Liver (tissue), 9 donors: ENCODE measurements at regions not wholly inside any gene's neighbourhood (a gene's known extent, or its start where the extent isn't known, plus 50 kb on each side); places are given as distances from the start of the nearest gene placed in this dataset. TPM values are rescaled to one million over a fixed set of nuclear protein-coding genes. Genes with fewer than 3 reads are reported as not detected.

Experiments
- DNase-seq: peaks from one replicate; pipeline ENCODE4 v3.0.0-alpha.2; 2017; ENCODE audit warnings: low spot score
- H3K27ac ChIP-seq, 2 donors: one replicate each; pipeline ENCODE4 v1.7.0; 2013; ENCODE audit warnings: inconsistent platforms in 2 of 2, low read length in 2 of 2, control low read depth in 1 of 2, low read depth in 1 of 2, mild to moderate bottlenecking in 1 of 2
- H3K27me3 ChIP-seq, 4 donors: one replicate each; pipeline versions ENCODE4 v1.6.1 to v1.7.0; 2013; ENCODE audit warnings: low read length in 3 of 4, inconsistent platforms in 1 of 4, mild to moderate bottlenecking in 1 of 4, moderate library complexity in 1 of 4; ENCODE audit not compliant: control insufficient read depth in 4 of 4, insufficient read depth in 4 of 4
- H3K36me3 ChIP-seq, 4 donors: one replicate each; pipeline versions ENCODE4 v1.6.1 to v1.7.0; 2013; ENCODE audit warnings: low read length in 3 of 4, mild to moderate bottlenecking in 3 of 4, low read depth in 1 of 4, moderate library complexity in 1 of 4; ENCODE audit not compliant: control insufficient read depth in 4 of 4, insufficient read depth in 3 of 4
- H3K4me1 ChIP-seq, 4 donors: one replicate each; pipeline versions ENCODE4 v1.6.1 to v1.7.0; 2013; ENCODE audit warnings: low read length in 3 of 4, mild to moderate bottlenecking in 3 of 4, moderate library complexity in 1 of 4; ENCODE audit not compliant: control insufficient read depth in 4 of 4, insufficient read depth in 4 of 4
- H3K4me3 ChIP-seq, 3 donors: one replicate each; pipeline versions ENCODE4 v1.6.1 to v1.7.0; 2013; ENCODE audit warnings: low read length in 3 of 3, control low read depth in 1 of 3, low read depth in 1 of 3, mild to moderate bottlenecking in 1 of 3
- H3K9ac ChIP-seq, 2 donors: one replicate each; pipeline ENCODE4 v1.7.0; 2013; ENCODE audit warnings: low read length in 2 of 2, mild to moderate bottlenecking in 2 of 2, moderate library complexity in 2 of 2, control low read depth in 1 of 2, low read depth in 1 of 2
- H3K9me3 ChIP-seq, 4 donors: one replicate each; pipeline versions ENCODE4 v1.6.1 to v1.7.0; 2013; ENCODE audit warnings: low read length in 3 of 4; ENCODE audit not compliant: control insufficient read depth in 4 of 4
- EGR1 ChIP-seq, 2 donors: IDR thresholded peaks; 2 replicates each; pipeline ENCODE4 v1.6.1; 2016 to 2018; ENCODE audit warnings: antibody characterized with exemption in 2 of 2, low read depth in 2 of 2
- FOXA1 ChIP-seq: IDR thresholded peaks from 2 replicates; pipeline ENCODE4 v1.6.1; 2016; ENCODE audit warnings: antibody characterized with exemption
- FOXA2 ChIP-seq: IDR thresholded peaks from 2 replicates; pipeline ENCODE4 v1.6.1; 2016; ENCODE audit warnings: antibody characterized with exemption
- GABPA ChIP-seq, 2 donors: IDR thresholded peaks in 1 of 2; conservative IDR thresholded peaks in 1 of 2; 2 replicates each; pipeline ENCODE4 v1.6.1; 2016; ENCODE audit warnings: antibody characterized with exemption in 2 of 2, mild to moderate bottlenecking in 1 of 2, moderate library complexity in 1 of 2
- HNF4A ChIP-seq, 2 donors: conservative IDR thresholded peaks; 2 replicates each; pipeline ENCODE4 v1.6.1; 2016; ENCODE audit warnings: antibody characterized with exemption in 2 of 2, mild to moderate bottlenecking in 2 of 2
- HNF4G ChIP-seq: IDR thresholded peaks from 2 replicates; pipeline ENCODE4 v1.6.1; 2016; ENCODE audit warnings: antibody characterized with exemption
- JUND ChIP-seq, 2 donors: IDR thresholded peaks; 2 replicates each; pipeline ENCODE4 v1.6.1; 2016; ENCODE audit warnings: antibody characterized with exemption in 2 of 2
- NR2F2 ChIP-seq: IDR thresholded peaks from 2 replicates; pipeline ENCODE4 v1.6.1; 2016; ENCODE audit warnings: antibody characterized with exemption
- RAD21 ChIP-seq, 2 donors: IDR thresholded peaks; 2 replicates each; pipeline ENCODE4 v1.6.1; 2016; ENCODE audit warnings: antibody characterized with exemption in 2 of 2, mild to moderate bottlenecking in 2 of 2
- RXRA ChIP-seq, 2 donors: IDR thresholded peaks; 2 replicates each; pipeline ENCODE4 v1.6.1; 2017 to 2018; ENCODE audit warnings: antibody characterized with exemption in 2 of 2, mild to moderate bottlenecking in 1 of 2
- SP1 ChIP-seq: IDR thresholded peaks from 2 replicates; pipeline ENCODE4 v1.6.1; 2018; ENCODE audit warnings: antibody characterized with exemption, mild to moderate bottlenecking
- TAF1 ChIP-seq: conservative IDR thresholded peaks from 2 replicates; pipeline ENCODE4 v1.6.1; 2016; ENCODE audit warnings: antibody characterized with exemption, mild to moderate bottlenecking
- YY1 ChIP-seq: IDR thresholded peaks from 2 replicates; pipeline ENCODE4 v1.6.1; 2016; ENCODE audit warnings: antibody characterized with exemption, mild to moderate bottlenecking
- WGBS: extraction: QIAGEN DNeasy Blood & Tissue Kit; methylation state at CpG from one replicate; pipeline ENCODE4 v1.1.7; 2013; 5-methylcytosine and 5-hydroxymethylcytosine counted together
- small RNA-seq: library from RNA; depleted of rRNA; stranded (forward); fragments of <200 nt; gene quantifications from one replicate; pipeline ENCODE3, GENCODE V24; 2014
- TF ChIP-seq, protein P1 (sequence below): IDR thresholded peaks from 2 replicates; pipeline ENCODE4 v1.6.1; 2016; ENCODE audit warnings: antibody characterized with exemption
- TF ChIP-seq, protein P2 (sequence below): IDR thresholded peaks from 2 replicates; pipeline ENCODE4 v1.6.1; 2016; ENCODE audit warnings: antibody characterized with exemption, mild to moderate bottlenecking
- TF ChIP-seq, protein P3 (sequence below): IDR thresholded peaks from 2 replicates; pipeline ENCODE4 v1.6.1; 2016; ENCODE audit warnings: antibody characterized with exemption
- TF ChIP-seq, protein P4 (sequence below): fragments of 150-350 bp; IDR thresholded peaks from 2 replicates; pipeline ENCODE4 v1.5.1; 2017; ENCODE audit warnings: improper control_type of control experiment, low read depth, low read length; ENCODE audit not compliant: missing input control
- TF ChIP-seq, protein P5 (sequence below): IDR thresholded peaks from 2 replicates; pipeline ENCODE4 v1.6.1; 2016; ENCODE audit warnings: antibody characterized with exemption
- donor health status: healthy.
- donor health status: healthy.
- donor health status: healthy.
- donor health status: healthy.
- donor health status: healthy.

DNA sequence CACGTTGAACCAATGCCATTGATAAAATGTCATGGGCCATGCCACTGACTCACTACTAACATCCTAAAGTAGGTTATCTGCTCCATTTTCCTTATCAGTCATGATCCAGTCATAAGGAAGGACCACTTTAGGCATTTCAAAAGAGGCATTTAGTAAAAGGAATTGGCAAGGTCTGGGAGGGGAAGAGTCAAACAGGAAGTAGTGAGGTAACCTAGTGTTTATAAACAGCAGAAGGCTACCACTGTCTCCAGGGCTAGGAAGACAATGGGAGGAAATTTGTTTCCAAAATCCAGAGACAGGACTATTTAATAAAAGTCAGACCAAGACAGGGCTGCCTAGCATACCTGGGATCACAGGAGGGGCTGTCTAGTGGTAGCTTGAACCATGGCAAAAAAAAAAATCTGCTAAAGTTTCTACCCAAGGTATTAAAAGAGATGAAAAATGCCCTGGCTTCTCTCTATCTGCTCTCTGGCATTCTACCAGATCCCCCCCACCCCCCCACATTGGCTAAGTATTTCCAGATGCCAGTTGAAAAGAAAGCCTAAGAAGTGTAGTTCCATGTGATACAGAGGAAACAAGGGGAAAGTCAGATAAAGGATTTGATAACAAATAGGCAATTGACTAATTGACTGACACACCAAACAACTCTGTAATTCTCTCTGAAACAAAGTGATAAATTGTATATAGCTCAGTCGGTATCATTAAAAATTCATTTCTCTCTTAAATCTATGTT, 50.4 kb upstream of the C11orf87 start:
- Histone ChIP-seq H3K4me3 (no peak overlapping the region), H3K9ac (no peak overlapping the region), H3K4me1 (no peaks in the 10 kb centered on the region), H3K27me3 (no peaks in the 10 kb centered on the region), H3K27ac (no peak overlapping the region), H3K9me3 (peaks cover 0 to 6% (median 0%) of the 10 kb centered on the region in 4 donors), H3K36me3 (no peaks in the 10 kb centered on the region)
- TF ChIP-seq SP1 (no peak), TAF1 (no peak), GABPA (IDR thresholded peaks at IDR 0.05 in 1 of 2, conservative IDR thresholded peaks at IDR 0.05 in 1 of 2) (no peak), FOXA1 (no peak), HNF4A (conservative IDR thresholded peaks at IDR 0.05) (no peak), EGR1 (IDR thresholded peaks at IDR 0.05; ENCODE audit: low read depth in 2 of 2) (no peak), HNF4G (no peak), RXRA (IDR thresholded peaks at IDR 0.05) (no peak), YY1 (no peak), NR2F2 (no peak), JUND (IDR thresholded peaks at IDR 0.05) (no peak), RAD21 (IDR thresholded peaks at IDR 0.05) (no peak), FOXA2 (no peak)
- TF ChIP-seq, protein P1, sequence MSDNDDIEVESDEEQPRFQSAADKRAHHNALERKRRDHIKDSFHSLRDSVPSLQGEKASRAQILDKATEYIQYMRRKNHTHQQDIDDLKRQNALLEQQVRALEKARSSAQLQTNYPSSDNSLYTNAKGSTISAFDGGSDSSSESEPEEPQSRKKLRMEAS: no peak
- TF ChIP-seq, protein P2, sequence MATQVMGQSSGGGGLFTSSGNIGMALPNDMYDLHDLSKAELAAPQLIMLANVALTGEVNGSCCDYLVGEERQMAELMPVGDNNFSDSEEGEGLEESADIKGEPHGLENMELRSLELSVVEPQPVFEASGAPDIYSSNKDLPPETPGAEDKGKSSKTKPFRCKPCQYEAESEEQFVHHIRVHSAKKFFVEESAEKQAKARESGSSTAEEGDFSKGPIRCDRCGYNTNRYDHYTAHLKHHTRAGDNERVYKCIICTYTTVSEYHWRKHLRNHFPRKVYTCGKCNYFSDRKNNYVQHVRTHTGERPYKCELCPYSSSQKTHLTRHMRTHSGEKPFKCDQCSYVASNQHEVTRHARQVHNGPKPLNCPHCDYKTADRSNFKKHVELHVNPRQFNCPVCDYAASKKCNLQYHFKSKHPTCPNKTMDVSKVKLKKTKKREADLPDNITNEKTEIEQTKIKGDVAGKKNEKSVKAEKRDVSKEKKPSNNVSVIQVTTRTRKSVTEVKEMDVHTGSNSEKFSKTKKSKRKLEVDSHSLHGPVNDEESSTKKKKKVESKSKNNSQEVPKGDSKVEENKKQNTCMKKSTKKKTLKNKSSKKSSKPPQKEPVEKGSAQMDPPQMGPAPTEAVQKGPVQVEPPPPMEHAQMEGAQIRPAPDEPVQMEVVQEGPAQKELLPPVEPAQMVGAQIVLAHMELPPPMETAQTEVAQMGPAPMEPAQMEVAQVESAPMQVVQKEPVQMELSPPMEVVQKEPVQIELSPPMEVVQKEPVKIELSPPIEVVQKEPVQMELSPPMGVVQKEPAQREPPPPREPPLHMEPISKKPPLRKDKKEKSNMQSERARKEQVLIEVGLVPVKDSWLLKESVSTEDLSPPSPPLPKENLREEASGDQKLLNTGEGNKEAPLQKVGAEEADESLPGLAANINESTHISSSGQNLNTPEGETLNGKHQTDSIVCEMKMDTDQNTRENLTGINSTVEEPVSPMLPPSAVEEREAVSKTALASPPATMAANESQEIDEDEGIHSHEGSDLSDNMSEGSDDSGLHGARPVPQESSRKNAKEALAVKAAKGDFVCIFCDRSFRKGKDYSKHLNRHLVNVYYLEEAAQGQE: no peak
- TF ChIP-seq, protein P3, sequence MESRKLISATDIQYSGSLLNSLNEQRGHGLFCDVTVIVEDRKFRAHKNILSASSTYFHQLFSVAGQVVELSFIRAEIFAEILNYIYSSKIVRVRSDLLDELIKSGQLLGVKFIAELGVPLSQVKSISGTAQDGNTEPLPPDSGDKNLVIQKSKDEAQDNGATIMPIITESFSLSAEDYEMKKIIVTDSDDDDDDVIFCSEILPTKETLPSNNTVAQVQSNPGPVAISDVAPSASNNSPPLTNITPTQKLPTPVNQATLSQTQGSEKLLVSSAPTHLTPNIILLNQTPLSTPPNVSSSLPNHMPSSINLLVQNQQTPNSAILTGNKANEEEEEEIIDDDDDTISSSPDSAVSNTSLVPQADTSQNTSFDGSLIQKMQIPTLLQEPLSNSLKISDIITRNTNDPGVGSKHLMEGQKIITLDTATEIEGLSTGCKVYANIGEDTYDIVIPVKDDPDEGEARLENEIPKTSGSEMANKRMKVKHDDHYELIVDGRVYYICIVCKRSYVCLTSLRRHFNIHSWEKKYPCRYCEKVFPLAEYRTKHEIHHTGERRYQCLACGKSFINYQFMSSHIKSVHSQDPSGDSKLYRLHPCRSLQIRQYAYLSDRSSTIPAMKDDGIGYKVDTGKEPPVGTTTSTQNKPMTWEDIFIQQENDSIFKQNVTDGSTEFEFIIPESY: no peak
- TF ChIP-seq, protein P4, sequence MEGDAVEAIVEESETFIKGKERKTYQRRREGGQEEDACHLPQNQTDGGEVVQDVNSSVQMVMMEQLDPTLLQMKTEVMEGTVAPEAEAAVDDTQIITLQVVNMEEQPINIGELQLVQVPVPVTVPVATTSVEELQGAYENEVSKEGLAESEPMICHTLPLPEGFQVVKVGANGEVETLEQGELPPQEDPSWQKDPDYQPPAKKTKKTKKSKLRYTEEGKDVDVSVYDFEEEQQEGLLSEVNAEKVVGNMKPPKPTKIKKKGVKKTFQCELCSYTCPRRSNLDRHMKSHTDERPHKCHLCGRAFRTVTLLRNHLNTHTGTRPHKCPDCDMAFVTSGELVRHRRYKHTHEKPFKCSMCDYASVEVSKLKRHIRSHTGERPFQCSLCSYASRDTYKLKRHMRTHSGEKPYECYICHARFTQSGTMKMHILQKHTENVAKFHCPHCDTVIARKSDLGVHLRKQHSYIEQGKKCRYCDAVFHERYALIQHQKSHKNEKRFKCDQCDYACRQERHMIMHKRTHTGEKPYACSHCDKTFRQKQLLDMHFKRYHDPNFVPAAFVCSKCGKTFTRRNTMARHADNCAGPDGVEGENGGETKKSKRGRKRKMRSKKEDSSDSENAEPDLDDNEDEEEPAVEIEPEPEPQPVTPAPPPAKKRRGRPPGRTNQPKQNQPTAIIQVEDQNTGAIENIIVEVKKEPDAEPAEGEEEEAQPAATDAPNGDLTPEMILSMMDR: no peak
- TF ChIP-seq, protein P5, sequence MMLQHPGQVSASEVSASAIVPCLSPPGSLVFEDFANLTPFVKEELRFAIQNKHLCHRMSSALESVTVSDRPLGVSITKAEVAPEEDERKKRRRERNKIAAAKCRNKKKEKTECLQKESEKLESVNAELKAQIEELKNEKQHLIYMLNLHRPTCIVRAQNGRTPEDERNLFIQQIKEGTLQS: no peak
- DNase-seq: no peak
- 62% methylated on average over 2 of the region's 2 CpGs for WGBS

Small RNAs in the stretch of these regions (small RNA-seq; reads per million reads assigned to genes)
- gene RF00157: not detected
- gene RNA5SP349: not detected
- gene RNU6-654P: not detected
